GM19240 (cell line): ENCODE measurements at regions not wholly inside any gene's neighbourhood (a gene's known extent, or its start where the extent isn't known, plus 50 kb on each side); places are given as distances from the start of the nearest gene placed in this dataset.
"Not testable (repeated sequence)": the region's sequence is repeated elsewhere in the genome, so short reads cannot be mapped to it uniquely, and the experiment has no call there.

Source experiments
- DNase-seq: peaks from one replicate; pipeline ENCODE4 v3.0.0; 2011; ENCODE audit warnings: low spot score; ENCODE audit not compliant: insufficient read length

DNA sequence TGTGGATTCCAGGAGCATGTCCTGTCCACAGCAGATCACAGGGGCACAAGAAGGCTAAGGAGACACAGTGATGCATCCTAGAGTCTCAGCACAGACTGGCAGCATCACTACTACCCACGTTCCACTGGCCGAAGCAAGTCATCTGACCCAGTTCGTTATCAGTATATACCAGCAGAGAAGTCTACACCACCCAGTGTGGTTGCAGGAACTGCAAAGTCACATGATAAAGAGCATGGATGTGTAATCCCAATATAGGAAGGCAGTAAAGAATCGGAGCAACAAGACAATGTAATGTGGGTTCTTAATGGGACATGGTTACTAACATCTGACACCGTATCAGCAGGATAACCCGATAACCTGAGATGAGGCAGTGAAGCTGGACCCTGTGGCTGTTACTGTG lies 246.6 kb downstream of the RRAGC start:
- no peak for DNase-seq

- no peak for DNase-seq
Measured at GRCh38 chr1:38611664-38612211, 247.8 kb downstream of the RRAGC start.

GRCh38 chr1:38609166-38610025 lies 250.2 kb downstream of the RRAGC start:
- no peak for DNase-seq

- DNase-seq, result peak; percentile 27
Measured at GRCh38 chr1:38608202-38608864, 251.2 kb downstream of the RRAGC start.

- DNase-seq, result no peak
Measured at GRCh38 chr1:38607526-38607925, 252.0 kb downstream of the RRAGC start.

DNA sequence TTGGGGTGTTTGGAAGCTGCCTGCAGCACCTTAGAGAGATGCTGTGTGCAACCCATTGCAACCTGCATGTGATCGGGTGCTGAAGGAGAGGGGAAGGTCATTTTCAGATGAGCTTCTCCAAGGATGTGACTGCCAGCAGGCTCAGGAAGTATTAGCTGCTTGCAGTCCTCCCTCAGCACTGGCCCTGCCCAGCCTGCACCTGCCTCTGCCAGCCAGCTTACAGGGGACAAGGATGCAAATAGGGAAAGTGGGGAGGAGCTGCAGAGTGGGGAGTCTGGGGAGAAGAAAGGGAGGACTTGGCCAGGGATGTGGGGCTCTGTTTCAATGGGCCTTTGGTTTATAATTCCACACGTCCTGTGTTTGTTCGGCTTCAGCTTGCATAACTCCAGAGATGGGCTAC lies 254.5 kb downstream of the RRAGC start:
- no peak for DNase-seq

- DNase-seq, result no peak
Measured at GRCh38 chr1:38603907-38604306, 255.7 kb downstream of the RRAGC start.

DNA sequence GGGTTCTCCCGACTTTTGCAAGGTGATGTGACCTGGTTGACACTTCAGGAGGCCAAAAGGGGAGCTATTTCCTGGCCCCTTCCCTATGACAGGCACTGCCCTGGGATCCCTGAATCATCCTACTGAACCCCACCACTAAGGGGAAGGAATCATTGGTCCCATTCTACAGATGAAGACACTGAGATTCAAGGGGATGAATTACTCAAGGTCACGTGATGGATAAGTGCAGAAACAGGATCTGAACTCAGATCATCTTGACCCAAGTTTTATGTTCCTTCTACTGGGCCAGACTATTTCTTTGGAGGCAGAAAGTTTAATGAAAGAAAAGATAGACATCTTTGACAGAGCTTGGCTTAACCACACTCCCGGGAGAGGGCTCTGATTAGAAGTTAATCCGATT lies 258.7 kb downstream of the RRAGC start:
- DNase-seq, result no peak

DNA sequence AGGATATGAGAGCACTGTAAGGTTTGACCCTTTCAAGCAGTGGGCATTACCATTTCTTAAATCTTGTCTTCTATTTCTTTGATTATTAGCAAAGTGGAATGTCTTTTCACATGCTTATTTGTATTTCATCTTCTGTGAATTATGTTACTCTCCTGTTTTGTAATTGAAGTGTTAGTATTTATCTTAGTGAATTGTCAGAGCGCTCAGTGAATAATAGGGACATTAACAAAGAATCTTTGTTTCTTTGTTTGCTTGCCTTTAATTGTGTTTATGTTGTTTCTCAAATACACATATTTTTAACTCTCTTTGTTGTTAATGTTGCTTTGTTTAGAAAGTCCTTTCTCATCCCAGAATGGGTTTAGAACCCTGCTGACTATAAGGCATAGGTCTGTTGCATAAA lies 259.3 kb downstream of the RRAGC start:
- no peak for DNase-seq

DNA sequence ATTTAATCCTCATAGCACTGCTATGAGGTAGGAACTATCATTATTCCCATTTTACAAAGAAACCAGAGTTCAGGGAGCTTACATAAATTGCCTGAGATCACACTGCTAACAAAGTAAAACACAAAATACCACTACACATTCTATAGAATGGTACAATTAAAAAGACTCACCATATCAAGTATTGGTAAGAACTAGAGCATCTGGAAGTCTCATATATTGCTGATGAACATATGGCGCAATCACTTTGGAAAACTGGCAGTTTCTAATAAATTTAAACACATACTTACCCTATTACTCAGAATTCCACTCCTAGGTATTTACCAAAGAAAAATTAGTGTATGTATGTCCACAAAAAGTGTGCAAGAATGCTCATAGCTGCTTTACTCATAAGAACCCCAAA lies 261.5 kb downstream of the RRAGC start:
- DNase-seq, result no peak

DNA sequence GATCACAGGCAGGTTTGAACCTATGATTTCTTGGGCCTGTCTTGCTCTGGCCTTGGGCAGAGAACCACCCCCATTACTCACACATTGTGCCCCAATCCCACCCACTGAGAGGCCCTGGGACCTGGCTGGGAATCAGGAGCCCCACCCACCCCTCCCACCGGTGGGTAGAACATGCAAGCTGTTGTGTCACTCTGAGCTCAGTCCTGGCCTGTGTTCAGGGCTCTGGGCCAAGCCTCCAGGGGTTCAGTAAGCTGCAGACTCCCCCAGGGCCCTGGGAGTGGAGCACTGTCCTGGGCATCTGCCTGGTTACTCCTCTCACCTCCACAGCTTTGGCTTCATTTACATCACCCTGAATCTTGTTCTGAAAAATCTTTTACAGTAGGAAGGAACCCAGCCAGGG lies 270.5 kb downstream of the RRAGC start:
- DNase-seq, result no peak

GRCh38 chr1:38587766-38588165 lies 271.8 kb downstream of the RRAGC start:
- no peak for DNase-seq

- DNase-seq, result peak; percentile 75
Measured at GRCh38 chr1:38586993-38587646, 272.5 kb downstream of the RRAGC start.

DNA sequence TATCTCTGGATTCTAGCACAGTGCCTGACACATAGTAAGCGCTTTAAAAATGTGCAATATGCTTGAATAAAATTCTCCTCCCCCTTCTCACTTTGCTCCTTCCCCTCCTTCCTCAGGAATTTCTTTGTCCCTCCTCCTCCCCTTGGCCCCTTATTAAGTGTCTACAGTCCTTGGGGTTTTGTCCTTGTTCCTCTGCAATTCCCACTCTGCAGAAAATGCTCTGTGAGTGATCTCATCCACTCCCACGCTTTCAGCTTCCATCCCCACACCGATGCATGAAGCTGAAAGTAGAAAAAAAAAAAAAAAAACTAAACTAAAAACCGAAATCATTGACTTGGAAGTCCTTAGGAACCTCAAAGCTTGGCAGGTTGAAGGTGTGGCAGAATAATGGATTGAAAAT lies 273.6 kb downstream of the RRAGC start:
- DNase-seq, result no peak

DNA sequence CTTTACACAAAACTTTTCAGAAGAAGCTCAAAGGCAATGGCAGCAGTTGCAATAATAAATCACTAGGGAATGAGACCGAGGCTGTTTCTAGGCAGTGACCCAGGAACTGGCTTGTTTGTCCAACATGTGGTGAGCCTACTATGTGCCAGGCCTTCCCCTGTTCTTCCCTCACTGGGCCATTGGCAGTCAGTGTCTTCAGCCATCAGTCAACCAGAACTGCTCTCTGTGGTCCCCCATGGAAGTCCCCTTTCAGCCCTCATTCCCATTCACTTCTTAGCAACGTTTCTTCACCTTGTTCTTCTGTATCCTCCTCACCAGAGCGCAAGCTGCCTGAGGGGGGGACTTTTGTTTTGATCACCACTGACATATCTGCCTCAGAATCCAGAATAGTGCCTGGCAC lies 274.1 kb downstream of the RRAGC start:
- DNase-seq, result no peak

DNA sequence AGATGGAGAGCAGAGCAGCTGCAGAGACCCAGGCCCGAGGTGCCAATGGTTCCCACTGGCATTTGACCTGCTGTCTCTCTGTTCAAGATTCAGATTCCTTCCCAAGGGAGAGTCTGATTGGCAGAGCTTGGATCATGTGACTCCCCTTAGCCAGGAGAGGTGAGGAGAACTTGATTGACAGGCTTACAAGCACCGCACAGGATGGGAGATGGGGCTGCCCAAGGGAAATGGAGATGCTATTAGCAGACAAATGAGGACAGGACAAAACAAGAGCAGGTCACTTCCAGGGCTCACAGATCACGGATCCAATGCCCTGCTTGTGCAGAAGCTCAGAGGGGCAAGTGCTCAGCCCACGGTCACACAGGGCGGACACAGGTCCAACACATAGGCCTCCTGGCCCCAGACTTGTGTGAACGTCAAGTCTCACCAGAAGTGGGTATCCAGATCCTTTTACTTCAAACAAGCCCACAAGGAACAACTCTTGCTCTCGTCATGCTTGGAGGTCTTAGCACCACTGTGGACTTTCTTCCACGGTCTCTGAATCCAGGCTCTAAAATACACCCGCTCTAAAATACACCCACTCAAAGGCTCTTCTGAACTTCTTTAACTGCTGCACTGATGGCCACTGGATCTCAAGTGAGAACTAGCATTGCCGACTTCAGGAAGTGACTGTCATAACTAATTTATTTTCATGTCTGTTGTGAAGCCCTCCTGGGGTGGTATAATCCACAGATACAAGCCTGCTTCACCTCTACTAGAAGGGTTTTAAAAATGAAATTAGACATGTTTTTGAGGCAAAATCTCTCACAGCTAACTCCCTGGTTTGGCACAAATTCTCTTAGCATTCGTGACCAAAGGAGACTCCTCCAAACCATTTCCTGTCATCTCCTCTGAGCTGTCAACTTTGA lies 274.9 kb downstream of the RRAGC start:
- DNase-seq, result no peak

DNA sequence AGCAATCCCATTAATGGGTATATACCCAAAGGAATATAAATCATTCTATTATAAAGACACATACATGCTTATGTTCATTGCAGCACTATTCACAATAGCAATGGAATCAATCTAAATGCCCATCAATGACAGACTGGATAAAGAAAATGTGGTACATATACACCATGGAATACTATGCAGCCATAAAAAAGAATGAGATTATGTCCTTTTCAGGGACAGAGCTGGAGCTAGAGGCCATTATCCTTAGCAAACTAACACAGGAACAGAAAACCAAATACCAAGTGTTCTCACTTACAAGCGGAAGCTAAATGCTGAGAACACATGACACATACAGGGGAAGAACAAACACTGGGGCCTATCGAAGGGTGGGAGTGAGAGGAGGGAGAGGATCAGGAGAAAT lies 276.3 kb downstream of the RRAGC start:
- DNase-seq, result not testable (repeated sequence)

DNA sequence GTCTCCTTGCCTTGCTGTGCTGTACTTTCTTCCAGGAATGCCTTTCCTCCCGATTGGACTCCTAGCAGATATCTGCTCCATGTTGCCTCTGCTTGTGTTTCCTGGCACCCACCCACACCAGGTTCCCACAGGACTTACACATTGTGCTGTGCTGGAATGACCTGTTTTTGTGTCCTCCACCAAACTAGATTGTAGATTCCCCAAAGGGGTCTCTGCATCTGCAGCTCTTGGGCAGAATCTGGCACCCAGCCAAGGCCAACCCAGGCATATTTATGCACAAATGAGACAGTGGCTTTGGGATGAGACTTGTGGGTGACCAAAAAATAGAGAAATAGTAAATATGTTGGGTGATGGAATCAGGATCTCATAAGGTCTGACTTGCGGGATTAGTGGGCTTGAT lies 278.2 kb downstream of the RRAGC start:
- DNase-seq, result no peak

- DNase-seq, result no peak
Measured at GRCh38 chr1:38580594-38580993, 279.0 kb downstream of the RRAGC start.

DNA sequence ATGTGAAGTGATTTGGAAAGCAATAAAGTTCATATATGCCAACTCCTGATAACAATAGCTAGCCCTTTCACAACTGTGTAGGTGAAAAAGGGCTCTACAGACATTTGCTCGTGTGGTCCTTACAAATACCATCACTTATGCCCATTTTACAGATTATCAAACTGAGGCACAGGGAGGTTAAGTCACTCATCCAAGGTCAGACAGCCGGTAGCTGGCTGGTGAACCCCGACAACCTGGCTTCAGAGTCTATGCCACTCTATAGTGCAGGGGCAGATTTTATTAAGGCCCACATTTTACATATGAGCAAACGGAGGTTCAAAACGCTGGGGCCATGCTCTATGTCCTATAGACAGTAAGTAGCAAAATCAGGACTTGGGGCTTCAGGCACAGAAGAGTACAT lies 280.5 kb downstream of the RRAGC start:
- no peak for DNase-seq
